ENCODE measurements at regions not wholly inside any gene's neighbourhood (a gene's known extent, or its start where the extent isn't known, plus 50 kb on each side); places are given as distances from the start of the nearest gene placed in this dataset.

DNA sequence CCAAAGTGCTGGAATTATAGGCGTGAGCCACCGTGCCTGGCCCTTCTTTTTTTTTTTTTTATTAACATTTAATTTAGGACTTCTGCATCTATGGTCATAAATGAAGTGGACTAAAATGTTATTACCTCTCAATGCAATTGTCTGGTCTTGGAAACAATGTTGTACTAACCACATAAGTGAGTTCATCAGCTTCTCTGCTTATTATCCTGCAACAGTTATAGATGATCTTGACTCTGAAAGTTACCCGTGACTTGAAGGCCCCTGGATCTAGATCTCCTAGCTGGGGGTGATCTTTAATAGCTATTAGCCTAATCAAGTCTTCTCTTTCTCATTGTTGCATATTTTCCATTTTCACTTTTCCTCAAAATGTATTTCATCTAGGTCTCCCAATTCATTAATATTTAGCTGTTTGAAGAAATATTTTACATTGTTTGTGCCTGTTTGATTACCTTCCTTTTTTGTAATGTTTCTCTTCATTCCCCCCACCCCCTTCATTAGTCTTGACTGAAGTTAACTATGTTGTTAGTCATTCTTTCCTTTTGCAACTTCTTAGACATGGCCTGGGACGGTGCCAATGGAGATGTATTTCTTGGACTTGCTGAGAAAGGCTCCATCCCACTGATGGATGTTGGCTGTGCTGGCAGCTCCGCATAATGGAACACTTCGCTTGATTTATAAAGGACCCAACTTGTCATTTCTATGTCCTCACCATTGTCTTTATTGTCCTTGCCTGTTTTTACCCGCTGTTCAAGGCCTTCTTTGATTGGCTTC, 141.6 kb upstream of the RIOK3 start:
- peak overlapping the region; percentile 2 to 50 (median 19) for H3K27ac ChIP-seq
- intact Hi-C loops (cut with DNase I) = no loop called here
- H3K4me3 ChIP-seq = no peak overlapping the region
- H3K36me3 ChIP-seq = no peaks in the 10 kb centered on the region
- peak; percentile 9 for DNase-seq
- 54 to 55% methylated on average over 7 of the region's 7 CpGs for WGBS, 2 donors
- no peaks in the 10 kb centered on the region for H3K9me3 ChIP-seq
- no peak for TF ChIP-seq POLR2A (IDR thresholded peaks at IDR 0.05)
- TF ChIP-seq, protein P1, sequence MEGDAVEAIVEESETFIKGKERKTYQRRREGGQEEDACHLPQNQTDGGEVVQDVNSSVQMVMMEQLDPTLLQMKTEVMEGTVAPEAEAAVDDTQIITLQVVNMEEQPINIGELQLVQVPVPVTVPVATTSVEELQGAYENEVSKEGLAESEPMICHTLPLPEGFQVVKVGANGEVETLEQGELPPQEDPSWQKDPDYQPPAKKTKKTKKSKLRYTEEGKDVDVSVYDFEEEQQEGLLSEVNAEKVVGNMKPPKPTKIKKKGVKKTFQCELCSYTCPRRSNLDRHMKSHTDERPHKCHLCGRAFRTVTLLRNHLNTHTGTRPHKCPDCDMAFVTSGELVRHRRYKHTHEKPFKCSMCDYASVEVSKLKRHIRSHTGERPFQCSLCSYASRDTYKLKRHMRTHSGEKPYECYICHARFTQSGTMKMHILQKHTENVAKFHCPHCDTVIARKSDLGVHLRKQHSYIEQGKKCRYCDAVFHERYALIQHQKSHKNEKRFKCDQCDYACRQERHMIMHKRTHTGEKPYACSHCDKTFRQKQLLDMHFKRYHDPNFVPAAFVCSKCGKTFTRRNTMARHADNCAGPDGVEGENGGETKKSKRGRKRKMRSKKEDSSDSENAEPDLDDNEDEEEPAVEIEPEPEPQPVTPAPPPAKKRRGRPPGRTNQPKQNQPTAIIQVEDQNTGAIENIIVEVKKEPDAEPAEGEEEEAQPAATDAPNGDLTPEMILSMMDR (IDR thresholded peaks at IDR 0.05) = no peak
- H3K27me3 ChIP-seq = no peaks in the 10 kb centered on the region
- H3K4me1 ChIP-seq = peaks cover 9 to 29% (median 15%) of the 10 kb centered on the region in 3 donors

DNA sequence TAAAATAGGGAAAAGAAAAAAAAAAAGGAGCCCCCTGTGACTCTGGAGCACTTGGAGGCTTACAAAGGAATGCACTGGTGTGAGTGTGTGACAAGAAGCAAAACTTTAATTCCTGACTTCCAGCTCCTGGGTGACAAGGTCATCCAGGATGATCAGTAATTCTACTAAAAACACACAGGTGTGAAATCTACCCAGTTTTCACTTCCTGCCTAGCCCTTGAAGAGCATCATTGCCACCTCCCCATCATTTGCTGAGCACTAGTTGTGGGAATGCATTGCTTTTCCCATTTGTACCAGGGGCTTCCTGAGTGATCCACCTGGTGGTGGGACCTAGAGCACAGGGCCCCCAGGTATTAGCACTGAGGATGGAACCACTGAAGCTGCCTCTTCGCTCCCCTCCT, 139.7 kb upstream of the RIOK3 start:
- Histone ChIP-seq H3K9me3 (no peaks in the 10 kb centered on the region), H3K4me1 (peaks cover 9 to 23% (median 12%) of the 10 kb centered on the region in 3 donors), H3K4me3 (no peak overlapping the region), H3K36me3 (no peaks in the 10 kb centered on the region), H3K27ac (no peak overlapping the region), H3K27me3 (no peaks in the 10 kb centered on the region)
- WGBS, 2 donors = 100% methylated on average over 1 of the region's 1 CpG
- DNase-seq = no peak
- intact Hi-C loops (cut with DNase I) = no loop called here
- TF ChIP-seq, protein P1 (IDR thresholded peaks at IDR 0.05) = no peak
- no peak for TF ChIP-seq POLR2A (IDR thresholded peaks at IDR 0.05)

DNA sequence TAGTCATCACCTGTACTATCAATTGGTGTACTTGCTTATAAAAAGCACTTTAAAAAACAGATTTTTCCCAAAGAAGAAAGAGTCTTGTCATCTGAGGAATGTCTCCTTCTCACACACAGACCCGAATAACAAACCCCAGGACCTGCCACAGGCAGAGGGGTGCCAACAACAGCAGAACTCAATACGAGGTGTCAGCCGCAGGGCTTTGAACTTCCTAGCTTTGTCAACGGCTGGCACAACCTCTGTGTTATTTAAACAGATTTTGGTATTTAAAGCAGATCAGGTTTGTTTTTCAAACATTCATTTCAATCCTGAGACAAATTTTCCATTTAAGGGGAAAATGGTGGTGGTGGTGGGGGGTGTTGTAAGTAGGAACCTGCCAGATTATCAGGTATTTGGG, 138.4 kb upstream of the RIOK3 start:
- Histone ChIP-seq H3K27ac (no peak overlapping the region), H3K4me1 (peaks cover 9 to 23% (median 12%) of the 10 kb centered on the region in 3 donors), H3K27me3 (no peaks in the 10 kb centered on the region), H3K4me3 (no peak overlapping the region), H3K9me3 (no peaks in the 10 kb centered on the region), H3K36me3 (no peaks in the 10 kb centered on the region)
- no peak for DNase-seq
- TF ChIP-seq, protein P1 (IDR thresholded peaks at IDR 0.05) = no peak
- TF ChIP-seq POLR2A (IDR thresholded peaks at IDR 0.05) = no peak
- intact Hi-C loops (cut with DNase I) = no loop called here
- WGBS, 2 donors = 79 to 85% methylated on average over 4 of the region's 4 CpGs

DNA sequence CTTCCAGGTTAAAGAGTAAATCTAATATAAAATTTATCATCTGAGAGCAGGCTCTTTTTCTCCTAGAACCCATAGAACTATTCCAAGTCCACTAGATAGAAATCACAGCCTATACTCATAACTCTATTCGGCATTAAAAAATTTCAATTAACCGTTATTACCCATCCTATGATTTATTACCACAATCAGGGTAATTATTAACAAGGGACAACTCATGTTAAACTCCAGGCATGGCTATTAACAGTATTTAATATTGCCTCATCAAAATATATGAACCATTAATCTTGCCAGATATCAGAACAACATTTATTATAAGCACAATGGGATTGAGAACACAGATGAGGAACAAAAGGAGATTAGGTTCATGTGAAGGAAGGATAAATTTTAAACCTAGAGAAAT, 136.8 kb upstream of the RIOK3 start:
- intact Hi-C loops (cut with DNase I) = no loop called here
- no peak overlapping the region for H3K4me3 ChIP-seq

DNA sequence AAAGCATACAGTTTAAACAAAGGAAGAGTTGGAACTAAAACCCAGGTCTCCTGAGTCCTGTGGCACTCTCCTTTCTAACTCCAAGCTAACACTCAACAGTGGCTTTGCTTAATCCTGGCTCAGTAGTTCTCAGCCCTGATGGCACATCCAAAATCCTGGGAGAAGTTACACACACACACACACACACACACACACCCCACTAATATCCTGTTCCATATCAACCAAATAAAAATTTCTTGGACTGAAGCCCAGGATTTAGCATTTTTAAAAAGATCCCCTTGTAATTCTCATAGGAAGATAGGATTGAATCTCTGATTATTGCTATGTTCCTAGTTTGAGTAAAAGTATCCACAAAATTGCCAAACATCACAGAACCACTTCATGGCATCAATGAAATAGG, 136.1 kb upstream of the RIOK3 start:
- H3K27ac ChIP-seq = no peak overlapping the region
- no peaks in the 10 kb centered on the region for H3K9me3 ChIP-seq
- peaks cover 7 to 16% (median 9%) of the 10 kb centered on the region in 3 donors for H3K4me1 ChIP-seq
- H3K36me3 ChIP-seq = no peaks in the 10 kb centered on the region
- TF ChIP-seq, protein P1 (IDR thresholded peaks at IDR 0.05) = no peak
- TF ChIP-seq POLR2A (IDR thresholded peaks at IDR 0.05) = no peak
- H3K4me3 ChIP-seq = no peak overlapping the region
- intact Hi-C loops (cut with DNase I) = no loop called here
- DNase-seq = no peak
- no peaks in the 10 kb centered on the region for H3K27me3 ChIP-seq

More for the DNA sequence above, 136.8 kb upstream of the RIOK3 start:
- H3K27me3 ChIP-seq = no peaks in the 10 kb centered on the region
- DNase-seq = no peak
- TF ChIP-seq, protein P1 (IDR thresholded peaks at IDR 0.05) = no peak
- no peak for TF ChIP-seq POLR2A (IDR thresholded peaks at IDR 0.05)
- no peak overlapping the region for H3K27ac ChIP-seq
- WGBS, 2 donors = 83 to 93% methylated on average over 2 of the region's 2 CpGs
- H3K4me1 ChIP-seq = peaks cover 9 to 23% (median 12%) of the 10 kb centered on the region in 3 donors
- no peaks in the 10 kb centered on the region for H3K36me3 ChIP-seq
- H3K9me3 ChIP-seq = no peaks in the 10 kb centered on the region
